RWPE1 (cell line): ENCODE measurements at regions not wholly inside any gene's neighbourhood (a gene's known extent, or its start where the extent isn't known, plus 50 kb on each side); places are given as distances from the start of the nearest gene placed in this dataset.

Source experiments
- CTCF ChIA-PET: fragments of 350-600 bp; sonication (Branson Sonifier 250); formaldehyde crosslinking; extraction: SDS; loops from one replicate; lab custom pipeline; 2021; lab: Yijun Ruan, JAX
- POLR2A ChIA-PET: fragments of 400-600 bp; formaldehyde crosslinking; extraction: SDS; loops from one replicate; lab custom pipeline; 2020; ENCODE audit warnings: antibody characterized with exemption; ENCODE audit not compliant: low non-redundant PET; lab: Yijun Ruan, JAX
- DNase-seq: peaks from one replicate; pipeline ENCODE4 v3.0.0; 2012; ENCODE audit warnings: low spot score
- H3K27ac ChIP-seq: fragments of 450-650 bp; 2 replicates; pipeline ENCODE4 v1.5.1; 2017
- CTCF ChIP-seq: fragments of 450-650 bp; conservative IDR thresholded peaks from 2 replicates; pipeline ENCODE4 v1.5.1; 2017; ENCODE audit warnings: low read depth, mild to moderate bottlenecking

GRCh38 chr3:59522550-59522949, 472.7 kb upstream of the CFAP20DC start:
- no peak overlapping the region for H3K27ac ChIP-seq
- TF ChIP-seq CTCF: no peak
- DNase-seq: no peak
- ChIA-PET CTCF (no interaction called here), POLR2A (no interaction called here)

GRCh38 chr3:59519094-59519493, 469.3 kb upstream of the CFAP20DC start:
- ChIA-PET POLR2A (no interaction called here), CTCF (no interaction called here)
- H3K27ac ChIP-seq: no peak overlapping the region
- DNase-seq: no peak
- no peak for TF ChIP-seq CTCF

- ChIA-PET POLR2A (no interaction called here), CTCF (no interaction called here)
- TF ChIP-seq CTCF: no peak
- H3K27ac ChIP-seq: no peak overlapping the region
- no peak for DNase-seq
These were observed 468.6 kb upstream of the CFAP20DC start for GRCh38 chr3:59518283-59519055.

- no peak for TF ChIP-seq CTCF
- ChIA-PET POLR2A (no interaction called here), CTCF (no interaction called here)
- H3K27ac ChIP-seq: no peak overlapping the region
- DNase-seq: no peak
These were observed 467.6 kb upstream of the CFAP20DC start for GRCh38 chr3:59517388-59517787.

- TF ChIP-seq CTCF: no peak
- DNase-seq: no peak
- H3K27ac ChIP-seq: no peak overlapping the region
- POLR2A ChIA-PET: no interaction called here
- CTCF ChIA-PET: no interaction called here
These were observed 466.1 kb upstream of the CFAP20DC start for GRCh38 chr3:59515966-59516365.

- H3K27ac ChIP-seq: no peak overlapping the region
- ChIA-PET POLR2A (no interaction called here), CTCF (no interaction called here)
- DNase-seq: no peak
- TF ChIP-seq CTCF: no peak
These were observed 465.1 kb upstream of the CFAP20DC start for GRCh38 chr3:59514865-59515482.
